SJSA1 (cell line): ENCODE measurements at regions not wholly inside any gene's neighbourhood (a gene's known extent, or its start where the extent isn't known, plus 50 kb on each side); places are given as distances from the start of the nearest gene placed in this dataset.

Experiments used
- DNase-seq, 2 experiments: peaks; one replicate each; pipeline ENCODE4 v3.0.0-alpha.2; 2015 to 2020; ENCODE audit warnings: low spot score in 2 of 2, low read depth in 1 of 2
- H3K27ac ChIP-seq: fragments of 250-450 bp; sonication (Bioruptor Pico); 2 replicates; pipeline ENCODE4 v1.5.1; 2020; ENCODE audit warnings: mild to moderate bottlenecking, moderate library complexity
- H3K27me3 ChIP-seq: fragments of 250-450 bp; sonication (Bioruptor Pico); replicated peaks from 2 replicates; pipeline ENCODE4 v1.5.1; 2020; ENCODE audit warnings: mild to moderate bottlenecking, moderate library complexity
- H3K36me3 ChIP-seq: fragments of 250-450 bp; sonication (Bioruptor Pico); 2 replicates; pipeline ENCODE4 v1.5.1; 2020; ENCODE audit warnings: mild to moderate bottlenecking
- H3K4me1 ChIP-seq: fragments of 250-450 bp; sonication (Bioruptor Pico); replicated peaks from 2 replicates; pipeline ENCODE4 v1.6.1; 2021; ENCODE audit warnings: mild to moderate bottlenecking
- H3K4me3 ChIP-seq: fragments of 250-450 bp; sonication (Bioruptor Pico); 2 replicates; pipeline ENCODE4 v1.5.1; 2020; ENCODE audit warnings: mild to moderate bottlenecking
- H3K9me3 ChIP-seq: fragments of 250-450 bp; sonication (Bioruptor Pico); replicated peaks from 2 replicates; pipeline ENCODE4 v1.5.1; 2020; ENCODE audit warnings: mild to moderate bottlenecking

GRCh38 chr7:42449431-42449830 is 212.4 kb upstream of the GLI3 start:
- DNase-seq: no peak
- Histone ChIP-seq H3K27me3 (no peaks in the 10 kb centered on the region), H3K36me3 (no peaks in the 10 kb centered on the region), H3K4me3 (no peak overlapping the region), H3K27ac (no peak overlapping the region), H3K4me1 (no peaks in the 10 kb centered on the region), H3K9me3 (no peaks in the 10 kb centered on the region; the same call in 1 of the 2 replicates)

- no peaks in the 10 kb centered on the region for H3K27me3 ChIP-seq
- H3K27ac ChIP-seq: no peak overlapping the region
- no peak overlapping the region for H3K4me3 ChIP-seq
- H3K9me3 ChIP-seq: no peaks in the 10 kb centered on the region; the same call in 1 of the 2 replicates
- no peak for DNase-seq
- H3K4me1 ChIP-seq: no peaks in the 10 kb centered on the region
- no peaks in the 10 kb centered on the region for H3K36me3 ChIP-seq
Measured at GRCh38 chr7:42448901-42449300, 211.9 kb upstream of the GLI3 start.

GRCh38 chr7:42445691-42446090 is 208.7 kb upstream of the GLI3 start:
- no peak for DNase-seq
- no peak overlapping the region for H3K4me3 ChIP-seq
- H3K9me3 ChIP-seq: peaks cover 3% of the 10 kb centered on the region
- H3K27ac ChIP-seq: no peak overlapping the region
- H3K36me3 ChIP-seq: no peaks in the 10 kb centered on the region
- no peaks in the 10 kb centered on the region for H3K27me3 ChIP-seq
- no peaks in the 10 kb centered on the region for H3K4me1 ChIP-seq

GRCh38 chr7:42440951-42441350 is 203.9 kb upstream of the GLI3 start:
- no peaks in the 10 kb centered on the region for H3K36me3 ChIP-seq
- H3K4me1 ChIP-seq: no peaks in the 10 kb centered on the region
- no peak overlapping the region for H3K27ac ChIP-seq
- no peaks in the 10 kb centered on the region for H3K27me3 ChIP-seq
- DNase-seq: no peak
- peaks cover 3% of the 10 kb centered on the region; the same call in 1 of the 2 replicates for H3K9me3 ChIP-seq
- H3K4me3 ChIP-seq: no peak overlapping the region

DNA sequence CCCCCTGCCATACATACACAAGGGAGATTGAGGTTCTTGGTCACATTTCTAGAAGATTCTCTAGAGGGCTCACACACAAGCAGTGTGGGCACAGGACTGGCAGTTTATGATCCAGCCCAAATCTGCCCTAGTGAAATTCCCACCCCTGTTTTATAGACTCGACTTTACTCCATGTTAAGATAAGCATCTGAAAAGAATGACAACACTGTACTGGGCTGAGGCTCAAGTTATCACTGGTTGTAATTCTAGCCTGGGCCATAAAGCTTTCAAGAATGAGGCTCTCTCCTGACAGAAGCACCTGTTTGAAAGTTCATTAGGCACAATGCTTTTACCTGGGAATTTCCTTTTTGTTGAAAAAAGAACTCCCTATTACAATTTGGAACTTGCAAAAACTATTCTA is 195.6 kb upstream of the GLI3 start:
- DNase-seq: no peak
- Histone ChIP-seq H3K27me3 (no peaks in the 10 kb centered on the region), H3K9me3 (no peaks in the 10 kb centered on the region), H3K36me3 (no peaks in the 10 kb centered on the region), H3K27ac (no peak overlapping the region), H3K4me1 (no peaks in the 10 kb centered on the region), H3K4me3 (no peak overlapping the region)

DNA sequence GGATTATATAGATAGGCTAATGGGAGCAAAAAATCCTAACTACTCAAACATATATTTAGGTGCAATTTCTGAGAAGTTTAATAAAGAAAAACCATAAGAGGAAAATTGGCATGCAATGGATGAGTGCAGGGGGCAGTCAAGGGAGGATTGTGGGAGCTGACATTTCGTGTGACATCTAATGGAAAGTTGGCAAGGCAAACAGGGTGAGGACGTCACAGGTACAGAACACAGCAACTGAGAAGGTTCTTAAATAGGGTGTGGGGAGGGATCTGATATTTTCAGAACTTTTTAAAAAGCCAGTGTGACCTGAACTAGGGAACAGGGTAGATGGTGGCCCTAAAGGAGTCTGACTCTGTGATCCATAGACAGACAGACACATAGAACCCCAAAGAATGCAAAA is 194.9 kb upstream of the GLI3 start:
- DNase-seq: no peak
- no peaks in the 10 kb centered on the region for H3K4me1 ChIP-seq
- no peaks in the 10 kb centered on the region for H3K9me3 ChIP-seq
- no peaks in the 10 kb centered on the region for H3K36me3 ChIP-seq
- no peaks in the 10 kb centered on the region for H3K27me3 ChIP-seq
- H3K4me3 ChIP-seq: no peak overlapping the region
- no peak overlapping the region for H3K27ac ChIP-seq

- Histone ChIP-seq H3K36me3 (no peaks in the 10 kb centered on the region), H3K4me3 (no peak overlapping the region), H3K9me3 (no peaks in the 10 kb centered on the region), H3K4me1 (no peaks in the 10 kb centered on the region), H3K27ac (no peak overlapping the region), H3K27me3 (no peaks in the 10 kb centered on the region)
- DNase-seq: no peak
Measured at GRCh38 chr7:42429339-42429738, 192.3 kb upstream of the GLI3 start.

GRCh38 chr7:42426163-42426562 is 189.2 kb upstream of the GLI3 start:
- Histone ChIP-seq H3K27ac (no peak overlapping the region), H3K27me3 (no peaks in the 10 kb centered on the region), H3K4me3 (no peak overlapping the region), H3K36me3 (no peaks in the 10 kb centered on the region), H3K4me1 (no peaks in the 10 kb centered on the region), H3K9me3 (no peaks in the 10 kb centered on the region)
- DNase-seq: no peak

- Histone ChIP-seq H3K27ac (no peak overlapping the region), H3K36me3 (no peaks in the 10 kb centered on the region), H3K4me3 (no peak overlapping the region), H3K4me1 (no peaks in the 10 kb centered on the region), H3K9me3 (no peaks in the 10 kb centered on the region), H3K27me3 (no peaks in the 10 kb centered on the region)
- no peak for DNase-seq
Measured at GRCh38 chr7:42414941-42415505, 178.0 kb upstream of the GLI3 start.

DNA sequence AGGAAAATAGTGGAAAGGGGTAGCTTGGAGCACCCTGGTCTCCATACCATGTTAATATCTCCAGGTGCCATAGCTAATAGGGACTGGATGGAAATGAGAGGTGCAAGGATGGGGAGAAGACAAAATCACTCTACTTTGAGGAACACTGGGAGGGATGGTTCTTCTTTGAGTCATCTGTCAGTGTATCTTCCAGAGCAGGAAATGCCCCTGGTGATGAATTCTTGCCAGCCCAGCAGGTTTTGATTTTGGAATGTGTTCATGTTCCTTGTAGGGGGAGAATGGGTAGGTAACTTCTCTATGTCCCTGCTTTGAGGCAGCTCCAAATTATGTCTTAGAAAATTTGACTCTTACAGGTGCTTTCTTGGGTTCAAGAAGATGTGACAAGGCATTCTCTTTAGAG is 177.0 kb upstream of the GLI3 start:
- Histone ChIP-seq H3K27me3 (no peaks in the 10 kb centered on the region), H3K27ac (no peak overlapping the region), H3K9me3 (no peaks in the 10 kb centered on the region), H3K36me3 (no peaks in the 10 kb centered on the region), H3K4me3 (no peak overlapping the region), H3K4me1 (no peaks in the 10 kb centered on the region)
- no peak for DNase-seq

- Histone ChIP-seq H3K4me1 (no peaks in the 10 kb centered on the region), H3K4me3 (no peak overlapping the region), H3K27ac (no peak overlapping the region), H3K27me3 (no peaks in the 10 kb centered on the region), H3K9me3 (no peaks in the 10 kb centered on the region), H3K36me3 (no peaks in the 10 kb centered on the region)
- no peak for DNase-seq
Measured at GRCh38 chr7:42409296-42409695, 172.3 kb upstream of the GLI3 start.

DNA sequence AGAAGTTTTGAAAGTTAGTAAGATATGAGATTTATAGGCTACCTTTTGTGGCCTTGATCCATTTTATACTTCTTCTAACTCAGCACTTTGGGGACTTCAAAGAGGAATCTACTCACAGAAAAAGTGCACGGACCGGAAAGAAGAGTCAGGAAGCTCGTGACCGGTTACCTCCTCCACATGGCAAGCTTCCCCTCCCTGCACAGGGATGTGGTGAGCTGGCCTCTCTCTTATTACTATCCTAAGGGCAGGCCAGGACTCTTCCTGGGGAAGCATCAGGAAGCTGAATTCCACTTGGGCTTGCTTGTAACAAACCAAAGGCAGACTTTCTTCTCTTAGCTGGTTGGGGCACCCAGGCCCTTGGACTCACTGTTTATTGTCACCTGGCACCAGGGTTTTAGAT is 170.8 kb upstream of the GLI3 start:
- DNase-seq: no peak
- Histone ChIP-seq H3K9me3 (no peaks in the 10 kb centered on the region), H3K27ac (no peak overlapping the region), H3K27me3 (no peaks in the 10 kb centered on the region), H3K36me3 (no peaks in the 10 kb centered on the region), H3K4me1 (no peaks in the 10 kb centered on the region), H3K4me3 (no peak overlapping the region)

GRCh38 chr7:42407021-42407710 is 170.2 kb upstream of the GLI3 start:
- no peaks in the 10 kb centered on the region for H3K27me3 ChIP-seq
- no peak for DNase-seq
- H3K9me3 ChIP-seq: no peaks in the 10 kb centered on the region
- H3K27ac ChIP-seq: no peak overlapping the region
- H3K4me3 ChIP-seq: no peak overlapping the region
- no peaks in the 10 kb centered on the region for H3K4me1 ChIP-seq
- no peaks in the 10 kb centered on the region for H3K36me3 ChIP-seq

DNA sequence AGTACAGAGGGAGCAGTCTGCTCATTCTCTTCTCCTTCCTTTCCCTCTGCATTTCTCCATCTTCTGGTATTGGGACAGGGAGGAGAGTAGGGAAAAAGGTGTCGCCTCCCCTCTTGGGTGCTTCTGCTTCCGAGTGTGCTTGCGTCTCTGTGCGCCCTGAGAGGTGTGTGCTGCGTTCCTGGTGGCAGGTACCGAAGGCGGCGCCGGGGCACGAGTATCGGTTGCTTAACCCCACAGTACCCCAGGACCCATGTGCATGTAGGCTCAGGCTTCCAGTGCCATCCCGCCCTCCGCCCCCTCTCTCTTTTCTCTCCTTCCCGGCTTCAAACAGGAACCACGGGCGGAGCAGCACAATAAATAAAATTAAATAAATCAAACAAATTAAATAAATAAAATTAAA is 169.3 kb upstream of the GLI3 start:
- Histone ChIP-seq H3K27ac (no peak overlapping the region), H3K27me3 (no peaks in the 10 kb centered on the region), H3K4me3 (no peak overlapping the region), H3K9me3 (no peaks in the 10 kb centered on the region), H3K36me3 (no peaks in the 10 kb centered on the region), H3K4me1 (no peaks in the 10 kb centered on the region)
- no peak for DNase-seq

GRCh38 chr7:42405782-42406181 is 168.8 kb upstream of the GLI3 start:
- Histone ChIP-seq H3K27ac (no peak overlapping the region), H3K36me3 (no peaks in the 10 kb centered on the region), H3K4me3 (no peak overlapping the region), H3K9me3 (no peaks in the 10 kb centered on the region), H3K4me1 (no peaks in the 10 kb centered on the region), H3K27me3 (no peaks in the 10 kb centered on the region)
- no peak for DNase-seq
